CD14-positive monocyte (primary cell): ENCODE measurements at regions not wholly inside any gene's neighbourhood (a gene's known extent, or its start where the extent isn't known, plus 50 kb on each side); places are given as distances from the start of the nearest gene placed in this dataset.

ENCODE experiments used
- DNase-seq, 3 donors: peaks; one replicate each; pipeline ENCODE4 v3.0.0-alpha.2; 2011 to 2022
- H2AFZ ChIP-seq: 2 replicates; pipeline ENCODE4 v1.6.0; 2012; ENCODE audit warnings: mild to moderate bottlenecking, low read depth, low read length, inconsistent platforms; ENCODE audit not compliant: insufficient read depth, poor library complexity, severe bottlenecking
- H3K27ac ChIP-seq, 2 donors: 1 replicate in 1 of 2; 2 replicates in 1 of 2; pipeline ENCODE4 v1.5.1; 2012 to 2013; ENCODE audit warnings: low read length in 2 of 2, control low read depth in 1 of 2, inconsistent platforms in 1 of 2, low read depth in 1 of 2, mild to moderate bottlenecking in 1 of 2
- H3K27me3 ChIP-seq, 2 donors: one replicate each; pipeline versions ENCODE4 v1.6.0 to v1.6.1; 2011 to 2013; ENCODE audit warnings: low read length in 2 of 2; ENCODE audit not compliant: control insufficient read depth in 2 of 2, insufficient read depth in 2 of 2
- H3K36me3 ChIP-seq, 2 donors: replicated peaks in 1 of 2; 1 replicate in 1 of 2; 2 replicates in 1 of 2; pipeline versions ENCODE4 v1.5.1 to v1.6.1; 2012 to 2013; ENCODE audit warnings: low read length in 2 of 2, control low read depth in 1 of 2, inconsistent platforms in 1 of 2, mild to moderate bottlenecking in 1 of 2; ENCODE audit not compliant: insufficient read depth in 2 of 2, control insufficient read depth in 1 of 2
- H3K4me1 ChIP-seq, 2 donors: 1 replicate in 1 of 2; 2 replicates in 1 of 2; pipeline versions ENCODE4 v1.5.1 to v1.6.1; 2012 to 2013; ENCODE audit warnings: low read length in 2 of 2, control low read depth in 1 of 2, inconsistent platforms in 1 of 2, mild to moderate bottlenecking in 1 of 2, moderate library complexity in 1 of 2; ENCODE audit not compliant: insufficient read depth in 2 of 2, control insufficient read depth in 1 of 2
- H3K4me2 ChIP-seq: replicated peaks from 2 replicates; pipeline ENCODE3; 2012; ENCODE audit warnings: low read length, moderate library complexity, mild to moderate bottlenecking; ENCODE audit not compliant: poor library complexity, severe bottlenecking; ENCODE audit errors: extremely low read depth
- H3K4me3 ChIP-seq, 3 experiments: fragments of 200-600 bp in 1 of 3; sonication (generic) in 1 of 3; replicated peaks in 1 of 3; 1 replicate in 2 of 3; 2 replicates in 1 of 3; pipeline ENCODE4 v1.5.1; 2011 to 2013; ENCODE audit warnings: low read length in 3 of 3, mild to moderate bottlenecking in 3 of 3, control low read depth in 2 of 3, low read depth in 2 of 3, inconsistent platforms in 1 of 3, moderate library complexity in 1 of 3
- H3K79me2 ChIP-seq: 2 replicates; pipeline ENCODE4 v1.6.0; 2012; ENCODE audit warnings: mild to moderate bottlenecking, control low read depth, inconsistent platforms, low read length, moderate library complexity; ENCODE audit not compliant: insufficient read depth
- H3K9ac ChIP-seq: 2 replicates; pipeline ENCODE4 v1.6.0; 2017; ENCODE audit warnings: low read length, mild to moderate bottlenecking; ENCODE audit not compliant: insufficient read depth, poor library complexity, severe bottlenecking
- H3K9me3 ChIP-seq, 2 donors: replicated peaks in 1 of 2; 1 replicate in 1 of 2; 2 replicates in 1 of 2; pipeline versions ENCODE4 v1.5.1 to v1.6.1; 2012 to 2013; ENCODE audit warnings: low read length in 2 of 2, control low read depth in 1 of 2; ENCODE audit not compliant: control insufficient read depth in 1 of 2, insufficient read depth in 1 of 2
- H4K20me1 ChIP-seq: 2 replicates; pipeline ENCODE4 v1.6.0; 2012; ENCODE audit warnings: mild to moderate bottlenecking, low read length, control low read depth, moderate library complexity; ENCODE audit not compliant: insufficient read depth
- H3K27ac Mint-ChIP-seq, 7 donors: one replicate each; pipeline ENCODE4 v1.8.0; 2020; ENCODE audit warnings: mild to moderate bottlenecking in 7 of 7, mixed read lengths in 7 of 7, moderate library complexity in 6 of 7, inconsistent platforms in 2 of 7
- H3K27me3 Mint-ChIP-seq, 3 donors: one replicate each; pipeline ENCODE4 v1.8.0; 2021 to 2022; ENCODE audit warnings: low read depth in 3 of 3, mild to moderate bottlenecking in 3 of 3, mixed read lengths in 3 of 3, moderate library complexity in 3 of 3, inconsistent platforms in 1 of 3
- H3K36me3 Mint-ChIP-seq, 2 donors: one replicate each; pipeline ENCODE4 v1.8.0; 2020; ENCODE audit warnings: mixed read lengths in 2 of 2, inconsistent platforms in 1 of 2, mild to moderate bottlenecking in 1 of 2
- H3K4me1 Mint-ChIP-seq: one replicate; pipeline ENCODE4 v1.8.0; 2020; ENCODE audit warnings: mild to moderate bottlenecking, mixed read lengths
- H3K4me3 Mint-ChIP-seq, 2 donors: one replicate each; pipeline ENCODE4 v1.8.0; 2020; ENCODE audit warnings: mild to moderate bottlenecking in 2 of 2, mixed read lengths in 2 of 2, moderate library complexity in 1 of 2
- H3K9me3 Mint-ChIP-seq, 7 donors: one replicate each; pipeline ENCODE4 v1.8.0; 2020 to 2022; ENCODE audit warnings: mixed read lengths in 7 of 7, mild to moderate bottlenecking in 6 of 7, moderate library complexity in 6 of 7, inconsistent platforms in 2 of 7
- WGBS: methylation state at CpG from one replicate; pipeline ENCODE4 v1.1.5; 2013; ENCODE audit warnings: missing lambda C conversion rate; ENCODE audit not compliant: insufficient coverage; 5-methylcytosine and 5-hydroxymethylcytosine counted together
- intact Hi-C, 2 donors: fragments of 100-400 bp; cut with micrococcal nuclease; formaldehyde crosslinking; loops; one replicate each; pipeline versions ENCODE4 v1.15.0 to v1.15.1; 2023
- TF ChIP-seq, protein P1 (sequence below): fragments of 200-600 bp; IDR thresholded peaks from one replicate; pipeline ENCODE4 v1.8.0; 2022; ENCODE audit warnings: antibody characterized with exemption, mild to moderate bottlenecking

- H3K27ac Mint-ChIP-seq = no peak overlapping the region
- H3K36me3 Mint-ChIP-seq = no peaks in the 10 kb centered on the region
- Histone ChIP-seq H3K79me2 (no peaks in the 10 kb centered on the region), H3K9me3 (no peaks in the 10 kb centered on the region), H3K27ac (no peak overlapping the region), H4K20me1 (no peaks in the 10 kb centered on the region), H3K4me1 (no peaks in the 10 kb centered on the region), H3K9ac (no peak overlapping the region), H2AFZ (no peak overlapping the region), H3K27me3 (peaks cover 0 to 3% of the 10 kb centered on the region in 2 donors), H3K4me2 (no peak overlapping the region), H3K36me3 (no peaks in the 10 kb centered on the region), H3K4me3 (no peak overlapping the region)
- TF ChIP-seq, protein P1, sequence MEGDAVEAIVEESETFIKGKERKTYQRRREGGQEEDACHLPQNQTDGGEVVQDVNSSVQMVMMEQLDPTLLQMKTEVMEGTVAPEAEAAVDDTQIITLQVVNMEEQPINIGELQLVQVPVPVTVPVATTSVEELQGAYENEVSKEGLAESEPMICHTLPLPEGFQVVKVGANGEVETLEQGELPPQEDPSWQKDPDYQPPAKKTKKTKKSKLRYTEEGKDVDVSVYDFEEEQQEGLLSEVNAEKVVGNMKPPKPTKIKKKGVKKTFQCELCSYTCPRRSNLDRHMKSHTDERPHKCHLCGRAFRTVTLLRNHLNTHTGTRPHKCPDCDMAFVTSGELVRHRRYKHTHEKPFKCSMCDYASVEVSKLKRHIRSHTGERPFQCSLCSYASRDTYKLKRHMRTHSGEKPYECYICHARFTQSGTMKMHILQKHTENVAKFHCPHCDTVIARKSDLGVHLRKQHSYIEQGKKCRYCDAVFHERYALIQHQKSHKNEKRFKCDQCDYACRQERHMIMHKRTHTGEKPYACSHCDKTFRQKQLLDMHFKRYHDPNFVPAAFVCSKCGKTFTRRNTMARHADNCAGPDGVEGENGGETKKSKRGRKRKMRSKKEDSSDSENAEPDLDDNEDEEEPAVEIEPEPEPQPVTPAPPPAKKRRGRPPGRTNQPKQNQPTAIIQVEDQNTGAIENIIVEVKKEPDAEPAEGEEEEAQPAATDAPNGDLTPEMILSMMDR = no peak
- H3K4me3 Mint-ChIP-seq = no peak overlapping the region
- peaks cover 2 to 14% (median 4%) of the 10 kb centered on the region in 7 donors for H3K9me3 Mint-ChIP-seq
- WGBS = no CpG with 5 or more reads among the region's 6 CpGs
- no peak for DNase-seq
- H3K4me1 Mint-ChIP-seq = no peaks in the 10 kb centered on the region
- peaks cover 0 to 4% (median 2%) of the 10 kb centered on the region in 3 donors for H3K27me3 Mint-ChIP-seq
- intact Hi-C loops = no loop called here
These were observed 95.5 kb upstream of the ATP6AP2 start for GRCh38 chrX:40485102-40485826.

DNA sequence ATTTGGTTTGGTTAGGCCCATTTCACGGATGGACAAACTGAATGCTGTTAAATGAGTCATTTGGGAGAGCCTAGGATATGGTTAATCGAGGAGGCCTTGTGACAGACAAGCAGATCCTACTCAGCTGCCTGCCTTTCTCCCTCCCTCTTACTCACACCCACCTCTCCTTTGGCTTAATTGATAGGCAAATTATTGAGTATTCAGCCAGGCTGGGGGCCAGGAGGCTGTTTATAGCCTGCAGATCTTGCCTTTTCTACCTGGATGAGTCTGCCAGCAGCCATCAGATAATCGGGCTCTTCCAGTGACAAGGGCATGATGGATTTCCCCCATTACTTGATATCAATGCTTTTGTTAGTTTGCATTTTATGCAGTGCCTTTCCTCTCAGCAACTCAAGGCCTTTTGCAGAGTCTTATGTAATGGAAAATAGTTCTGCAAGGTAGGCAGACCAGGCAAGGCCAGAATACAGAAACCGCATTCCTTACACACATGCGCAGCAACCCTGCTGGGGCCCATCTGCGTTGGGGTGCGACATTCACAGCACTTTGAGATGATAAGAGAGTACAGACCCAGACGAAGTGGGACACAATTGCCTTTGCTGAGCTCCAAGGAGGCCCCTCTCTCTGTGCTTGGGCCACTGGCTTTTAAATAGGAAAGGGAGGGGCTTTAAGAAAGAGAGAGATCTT lies 96.2 kb upstream of the ATP6AP2 start:
- TF ChIP-seq, protein P1 = no peak
- no peak overlapping the region for H2AFZ ChIP-seq
- no peak overlapping the region for H3K27ac ChIP-seq
- H3K4me2 ChIP-seq = no peak overlapping the region
- no peaks in the 10 kb centered on the region for H4K20me1 ChIP-seq
- H3K36me3 ChIP-seq = no peaks in the 10 kb centered on the region
- H3K27me3 ChIP-seq = peaks cover 0 to 3% of the 10 kb centered on the region in 2 donors
- peaks cover 0 to 4% of the 10 kb centered on the region in 2 donors for H3K9me3 ChIP-seq
- no peak overlapping the region for H3K27ac Mint-ChIP-seq
- H3K4me1 Mint-ChIP-seq = no peaks in the 10 kb centered on the region
- no peak for DNase-seq
- WGBS = 80% methylated on average over 1 of the region's 8 CpGs
- H3K27me3 Mint-ChIP-seq = peaks cover 0 to 6% (median 3%) of the 10 kb centered on the region in 3 donors
- H3K9ac ChIP-seq = no peak overlapping the region
- peaks cover 2 to 18% (median 7%) of the 10 kb centered on the region in 7 donors for H3K9me3 Mint-ChIP-seq
- intact Hi-C loops = no loop called here
- no peak overlapping the region for H3K4me3 Mint-ChIP-seq
- H3K4me1 ChIP-seq = no peaks in the 10 kb centered on the region
- H3K4me3 ChIP-seq = no peak overlapping the region
- no peaks in the 10 kb centered on the region for H3K79me2 ChIP-seq
- no peaks in the 10 kb centered on the region for H3K36me3 Mint-ChIP-seq
